ENCODE measurements at regions not wholly inside any gene's neighbourhood (a gene's known extent, or its start where the extent isn't known, plus 50 kb on each side); places are given as distances from the start of the nearest gene placed in this dataset.

DNA sequence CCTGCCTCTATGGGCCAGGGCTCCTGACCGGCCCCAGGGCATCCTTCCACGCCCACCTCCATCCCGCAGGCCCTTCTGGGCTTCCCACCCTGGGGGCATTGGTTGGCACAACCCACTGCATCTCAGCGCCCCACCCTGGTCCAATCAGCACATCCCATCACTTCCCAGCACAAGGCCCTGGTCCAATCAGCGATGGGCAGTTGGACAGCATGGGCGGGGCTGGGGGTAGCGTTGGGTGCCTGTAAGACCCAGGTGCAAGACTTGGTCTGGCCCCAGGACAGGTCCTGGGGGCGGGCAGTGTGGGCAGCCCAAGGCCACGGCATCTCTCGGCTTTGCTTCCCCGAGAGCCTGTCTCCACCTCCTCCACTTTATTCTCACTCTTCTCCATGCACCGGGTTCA is 298.5 kb downstream of the BMP7 start (continued):
- TF ChIP-seq MEF2A (IDR thresholded peaks at IDR 0.05; ENCODE audit: insufficient read depth, low read depth, low read length) (no peak), RCOR1 (conservative IDR thresholded peaks at IDR 0.05; ENCODE audit: low read depth, low read length) (no peak), TCF7 (IDR thresholded peaks at IDR 0.05; ENCODE audit: borderline replicate concordance) (no peak)
- TF ChIP-seq, protein P1, sequence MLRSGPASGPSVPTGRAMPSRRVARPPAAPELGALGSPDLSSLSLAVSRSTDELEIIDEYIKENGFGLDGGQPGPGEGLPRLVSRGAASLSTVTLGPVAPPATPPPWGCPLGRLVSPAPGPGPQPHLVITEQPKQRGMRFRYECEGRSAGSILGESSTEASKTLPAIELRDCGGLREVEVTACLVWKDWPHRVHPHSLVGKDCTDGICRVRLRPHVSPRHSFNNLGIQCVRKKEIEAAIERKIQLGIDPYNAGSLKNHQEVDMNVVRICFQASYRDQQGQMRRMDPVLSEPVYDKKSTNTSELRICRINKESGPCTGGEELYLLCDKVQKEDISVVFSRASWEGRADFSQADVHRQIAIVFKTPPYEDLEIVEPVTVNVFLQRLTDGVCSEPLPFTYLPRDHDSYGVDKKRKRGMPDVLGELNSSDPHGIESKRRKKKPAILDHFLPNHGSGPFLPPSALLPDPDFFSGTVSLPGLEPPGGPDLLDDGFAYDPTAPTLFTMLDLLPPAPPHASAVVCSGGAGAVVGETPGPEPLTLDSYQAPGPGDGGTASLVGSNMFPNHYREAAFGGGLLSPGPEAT (IDR thresholded peaks at IDR 0.05; ENCODE audit: low read depth): no peak

DNA sequence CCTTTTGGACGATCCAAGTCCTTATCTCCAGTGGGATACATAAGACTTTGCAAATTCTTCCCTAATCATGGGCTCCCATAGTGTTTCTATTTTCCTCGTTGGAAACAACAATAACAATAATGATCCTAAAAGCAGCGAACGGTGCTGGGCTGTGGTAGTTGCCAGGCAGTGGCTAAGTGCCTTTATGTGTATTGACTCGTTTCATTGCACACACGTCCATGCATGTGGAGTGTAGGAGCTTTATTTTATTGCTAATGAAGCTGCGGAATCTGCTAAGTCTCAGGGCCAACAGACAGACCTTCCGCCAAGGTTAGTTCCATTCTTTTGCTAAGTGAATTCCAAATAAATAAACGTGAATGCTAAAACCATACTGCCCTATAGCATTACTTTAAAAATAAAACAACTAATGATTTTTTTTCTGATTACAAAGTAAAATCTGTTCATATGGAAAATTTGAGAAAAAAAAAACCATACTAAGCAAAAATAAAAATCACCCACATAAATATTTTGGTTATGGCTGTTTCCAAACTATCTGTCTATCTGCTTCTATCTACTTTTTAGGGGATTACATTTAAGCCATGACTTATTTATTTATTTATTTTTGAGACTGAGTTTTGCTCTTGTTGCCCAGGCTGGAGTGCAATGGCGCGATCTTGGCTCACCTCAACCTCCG is 297.9 kb downstream of the BMP7 start:
- no peak for FAIRE-seq
- Histone ChIP-seq H3K27me3 (replicated peaks in 1 of 2; ENCODE audit: control insufficient read depth in 2 of 2, insufficient read depth in 2 of 2, low read length in 1 of 2) (no peaks in the 10 kb centered on the region), H2AFZ (ENCODE audit: control insufficient read depth, low read depth, low read length) (no peak overlapping the region), H4K20me1 (ENCODE audit: control insufficient read depth, insufficient read depth) (no peaks in the 10 kb centered on the region), H3K27ac (ENCODE audit: control insufficient read depth, insufficient read depth) (no peak overlapping the region), H3K4me3 (no peak overlapping the region), H3K36me3 (ENCODE audit: control insufficient read depth in 2 of 2, insufficient read depth in 2 of 2, low read length in 1 of 2) (no peaks in the 10 kb centered on the region), H3K9me3 (replicated peaks; ENCODE audit: control insufficient read depth, insufficient read depth, low read length) (no peaks in the 10 kb centered on the region), H3K4me1 (ENCODE audit: control insufficient read depth, insufficient read depth, low read length) (no peaks in the 10 kb centered on the region), H3K79me2 (ENCODE audit: control insufficient read depth, insufficient read depth, low read length) (no peaks in the 10 kb centered on the region), H3K4me2 (ENCODE audit: control insufficient read depth, insufficient read depth) (no peak overlapping the region), H3K9ac (ENCODE audit: control insufficient read depth, insufficient read depth, low read length) (no peak overlapping the region)
- no peak for ATAC-seq
- BruUV-seq (replicated peaks): no TSS peak
- ChIA-PET SMC1A (ENCODE audit: uncharacterized antibody, unreplicated experiment) (no interaction called here), CTCF (no interaction called here), POLR2A (no interaction called here), RAD21 (ENCODE audit: unreplicated experiment) (no interaction called here)
- intact Hi-C loops (cut with micrococcal nuclease; ENCODE audit: unreplicated experiment): no loop called here
- no peak for DNase-seq (ENCODE audit: low read depth, low spot score)
- in situ Hi-C loops (cut with MboI): no loop called here
- TF ChIP-seq SMC3 (IDR thresholded peaks at IDR 0.05; ENCODE audit: borderline replicate concordance, low read length) (no peak), SP1 (IDR thresholded peaks at IDR 0.05; ENCODE audit: low read depth, low read length) (no peak), BCL11A (IDR thresholded peaks at IDR 0.05; ENCODE audit: low read depth, low read length) (no peak), FOS (IDR thresholded peaks at IDR 0.05; ENCODE audit: borderline replicate concordance, extremely low read depth, insufficient read length) (no peak), EGR1 (IDR thresholded peaks at IDR 0.05; ENCODE audit: borderline replicate concordance in 1 of 2, low read depth in 2 of 2, low read length in 2 of 2) (no peak), DPF2 (IDR thresholded peaks at IDR 0.05) (no peak), TARDBP (IDR thresholded peaks at IDR 0.05; ENCODE audit: borderline replicate concordance) (no peak)
- TF ChIP-seq, protein P2, sequence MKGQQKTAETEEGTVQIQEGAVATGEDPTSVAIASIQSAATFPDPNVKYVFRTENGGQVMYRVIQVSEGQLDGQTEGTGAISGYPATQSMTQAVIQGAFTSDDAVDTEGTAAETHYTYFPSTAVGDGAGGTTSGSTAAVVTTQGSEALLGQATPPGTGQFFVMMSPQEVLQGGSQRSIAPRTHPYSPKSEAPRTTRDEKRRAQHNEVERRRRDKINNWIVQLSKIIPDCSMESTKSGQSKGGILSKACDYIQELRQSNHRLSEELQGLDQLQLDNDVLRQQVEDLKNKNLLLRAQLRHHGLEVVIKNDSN (IDR thresholded peaks at IDR 0.05; ENCODE audit: borderline replicate concordance, extremely low read length, insufficient read depth, low read depth, low read length): no peak
- TF ChIP-seq, protein P1 (IDR thresholded peaks at IDR 0.05; ENCODE audit: low read depth): no peak
- TF ChIP-seq, protein P3, sequence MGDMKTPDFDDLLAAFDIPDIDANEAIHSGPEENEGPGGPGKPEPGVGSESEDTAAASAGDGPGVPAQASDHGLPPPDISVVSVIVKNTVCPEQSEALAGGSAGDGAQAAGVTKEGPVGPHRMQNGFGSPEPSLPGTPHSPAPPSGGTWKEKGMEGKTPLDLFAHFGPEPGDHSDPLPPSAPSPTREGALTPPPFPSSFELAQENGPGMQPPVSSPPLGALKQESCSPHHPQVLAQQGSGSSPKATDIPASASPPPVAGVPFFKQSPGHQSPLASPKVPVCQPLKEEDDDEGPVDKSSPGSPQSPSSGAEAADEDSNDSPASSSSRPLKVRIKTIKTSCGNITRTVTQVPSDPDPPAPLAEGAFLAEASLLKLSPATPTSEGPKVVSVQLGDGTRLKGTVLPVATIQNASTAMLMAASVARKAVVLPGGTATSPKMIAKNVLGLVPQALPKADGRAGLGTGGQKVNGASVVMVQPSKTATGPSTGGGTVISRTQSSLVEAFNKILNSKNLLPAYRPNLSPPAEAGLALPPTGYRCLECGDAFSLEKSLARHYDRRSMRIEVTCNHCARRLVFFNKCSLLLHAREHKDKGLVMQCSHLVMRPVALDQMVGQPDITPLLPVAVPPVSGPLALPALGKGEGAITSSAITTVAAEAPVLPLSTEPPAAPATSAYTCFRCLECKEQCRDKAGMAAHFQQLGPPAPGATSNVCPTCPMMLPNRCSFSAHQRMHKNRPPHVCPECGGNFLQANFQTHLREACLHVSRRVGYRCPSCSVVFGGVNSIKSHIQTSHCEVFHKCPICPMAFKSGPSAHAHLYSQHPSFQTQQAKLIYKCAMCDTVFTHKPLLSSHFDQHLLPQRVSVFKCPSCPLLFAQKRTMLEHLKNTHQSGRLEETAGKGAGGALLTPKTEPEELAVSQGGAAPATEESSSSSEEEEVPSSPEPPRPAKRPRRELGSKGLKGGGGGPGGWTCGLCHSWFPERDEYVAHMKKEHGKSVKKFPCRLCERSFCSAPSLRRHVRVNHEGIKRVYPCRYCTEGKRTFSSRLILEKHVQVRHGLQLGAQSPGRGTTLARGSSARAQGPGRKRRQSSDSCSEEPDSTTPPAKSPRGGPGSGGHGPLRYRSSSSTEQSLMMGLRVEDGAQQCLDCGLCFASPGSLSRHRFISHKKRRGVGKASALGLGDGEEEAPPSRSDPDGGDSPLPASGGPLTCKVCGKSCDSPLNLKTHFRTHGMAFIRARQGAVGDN (IDR thresholded peaks at IDR 0.05): no peak
- 45% methylated on average over 12 of the region's 12 CpGs for WGBS (ENCODE audit: insufficient coverage, insufficient replicate concordance, low lambda C conversion rate, missing lambda C conversion rate)
